ENCODE measurements at regions not wholly inside any gene's neighbourhood (a gene's known extent, or its start where the extent isn't known, plus 50 kb on each side); places are given as distances from the start of the nearest gene placed in this dataset.

DNA sequence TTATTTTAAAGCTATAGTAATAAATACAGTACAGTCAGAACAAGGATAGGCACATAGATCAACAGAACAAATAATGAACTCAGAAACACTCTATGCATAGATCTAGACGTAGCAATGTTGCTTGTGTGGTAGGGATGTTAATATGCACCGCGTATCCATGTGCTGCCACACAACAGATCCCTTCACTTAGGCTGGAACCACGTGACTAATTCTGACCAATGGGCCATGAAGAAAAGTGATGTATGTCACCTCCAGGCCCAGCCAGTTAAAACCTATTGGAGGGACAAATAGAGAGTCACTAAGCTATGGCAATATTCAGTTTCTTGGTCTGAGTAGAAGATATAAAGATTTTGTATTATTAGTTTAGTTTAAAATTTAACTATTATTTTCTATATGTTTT, 91.4 kb downstream of the ADAMTS1 start:
- no peaks in the 10 kb centered on the region for H3K27me3 ChIP-seq
- 85 to 93% methylated on average over 4 of the region's 4 CpGs for WGBS, 2 donors
- H3K27ac ChIP-seq = no peak overlapping the region
- TF ChIP-seq POLR2A (IDR thresholded peaks at IDR 0.05) = no peak
- TF ChIP-seq, protein P1, sequence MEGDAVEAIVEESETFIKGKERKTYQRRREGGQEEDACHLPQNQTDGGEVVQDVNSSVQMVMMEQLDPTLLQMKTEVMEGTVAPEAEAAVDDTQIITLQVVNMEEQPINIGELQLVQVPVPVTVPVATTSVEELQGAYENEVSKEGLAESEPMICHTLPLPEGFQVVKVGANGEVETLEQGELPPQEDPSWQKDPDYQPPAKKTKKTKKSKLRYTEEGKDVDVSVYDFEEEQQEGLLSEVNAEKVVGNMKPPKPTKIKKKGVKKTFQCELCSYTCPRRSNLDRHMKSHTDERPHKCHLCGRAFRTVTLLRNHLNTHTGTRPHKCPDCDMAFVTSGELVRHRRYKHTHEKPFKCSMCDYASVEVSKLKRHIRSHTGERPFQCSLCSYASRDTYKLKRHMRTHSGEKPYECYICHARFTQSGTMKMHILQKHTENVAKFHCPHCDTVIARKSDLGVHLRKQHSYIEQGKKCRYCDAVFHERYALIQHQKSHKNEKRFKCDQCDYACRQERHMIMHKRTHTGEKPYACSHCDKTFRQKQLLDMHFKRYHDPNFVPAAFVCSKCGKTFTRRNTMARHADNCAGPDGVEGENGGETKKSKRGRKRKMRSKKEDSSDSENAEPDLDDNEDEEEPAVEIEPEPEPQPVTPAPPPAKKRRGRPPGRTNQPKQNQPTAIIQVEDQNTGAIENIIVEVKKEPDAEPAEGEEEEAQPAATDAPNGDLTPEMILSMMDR (IDR thresholded peaks at IDR 0.05) = no peak
- no peaks in the 10 kb centered on the region for H3K4me1 ChIP-seq
- no peak for DNase-seq
- no peaks in the 10 kb centered on the region for H3K9me3 ChIP-seq
- H3K36me3 ChIP-seq = no peaks in the 10 kb centered on the region
- H3K4me3 ChIP-seq (replicated peaks in 1 of 3) = no peak overlapping the region
- intact Hi-C loops (cut with DNase I) = no loop called here

DNA sequence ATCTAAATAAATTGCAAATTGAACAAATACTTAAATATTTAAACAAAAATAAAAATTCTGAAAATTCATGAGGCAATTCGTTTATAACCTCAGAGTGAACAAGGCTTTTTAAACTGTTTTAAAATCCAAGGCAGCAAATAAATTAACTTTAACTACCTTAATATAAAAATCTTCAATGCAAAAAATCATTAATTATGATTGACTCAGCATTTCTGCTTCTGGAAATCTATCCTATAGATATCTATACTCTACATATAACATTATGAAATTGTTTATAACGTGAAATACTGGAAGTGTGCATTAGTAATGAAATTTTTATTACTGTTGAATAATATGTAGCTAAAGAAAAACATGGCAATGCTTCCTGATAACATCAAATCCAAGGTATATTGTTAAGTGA, 92.4 kb downstream of the ADAMTS1 start:
- Histone ChIP-seq H3K27me3 (no peaks in the 10 kb centered on the region), H3K4me3 (replicated peaks in 1 of 3) (no peak overlapping the region), H3K36me3 (no peaks in the 10 kb centered on the region), H3K9me3 (no peaks in the 10 kb centered on the region), H3K27ac (no peak overlapping the region), H3K4me1 (no peaks in the 10 kb centered on the region)
- DNase-seq = no peak
- WGBS, 2 donors = 78 to 79% methylated on average over 2 of the region's 2 CpGs
- TF ChIP-seq POLR2A (IDR thresholded peaks at IDR 0.05) = no peak
- TF ChIP-seq, protein P1 (IDR thresholded peaks at IDR 0.05) = no peak
- intact Hi-C loops (cut with DNase I) = no loop called here

DNA sequence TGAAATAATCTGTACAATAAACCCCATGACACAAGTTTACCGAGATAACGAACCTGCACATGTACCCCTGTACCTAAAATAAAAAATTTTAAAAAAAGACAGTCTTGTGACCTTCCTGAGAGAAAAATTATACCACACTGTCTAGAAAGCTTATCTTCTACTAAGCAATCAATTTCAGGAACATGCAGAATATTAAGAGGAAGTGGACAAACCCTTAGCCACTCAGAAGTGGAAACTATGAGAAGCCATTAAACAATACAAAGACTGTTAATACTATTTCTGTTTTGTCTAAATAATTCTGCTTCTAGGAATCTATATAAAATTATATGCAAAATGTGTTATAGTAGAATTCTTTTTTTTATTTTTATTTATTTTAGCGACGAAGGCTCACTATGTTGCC, 93.9 kb downstream of the ADAMTS1 start:
- 62 to 70% methylated on average over 4 of the region's 4 CpGs for WGBS, 2 donors
- no peaks in the 10 kb centered on the region for H3K9me3 ChIP-seq
- H3K4me1 ChIP-seq = no peaks in the 10 kb centered on the region
- no peak overlapping the region for H3K27ac ChIP-seq
- DNase-seq = no peak
- H3K4me3 ChIP-seq (replicated peaks in 1 of 3) = no peak overlapping the region
- TF ChIP-seq, protein P1 (IDR thresholded peaks at IDR 0.05) = no peak
- TF ChIP-seq POLR2A (IDR thresholded peaks at IDR 0.05) = no peak
- H3K27me3 ChIP-seq = no peaks in the 10 kb centered on the region
- intact Hi-C loops (cut with DNase I) = no loop called here
- no peaks in the 10 kb centered on the region for H3K36me3 ChIP-seq

DNA sequence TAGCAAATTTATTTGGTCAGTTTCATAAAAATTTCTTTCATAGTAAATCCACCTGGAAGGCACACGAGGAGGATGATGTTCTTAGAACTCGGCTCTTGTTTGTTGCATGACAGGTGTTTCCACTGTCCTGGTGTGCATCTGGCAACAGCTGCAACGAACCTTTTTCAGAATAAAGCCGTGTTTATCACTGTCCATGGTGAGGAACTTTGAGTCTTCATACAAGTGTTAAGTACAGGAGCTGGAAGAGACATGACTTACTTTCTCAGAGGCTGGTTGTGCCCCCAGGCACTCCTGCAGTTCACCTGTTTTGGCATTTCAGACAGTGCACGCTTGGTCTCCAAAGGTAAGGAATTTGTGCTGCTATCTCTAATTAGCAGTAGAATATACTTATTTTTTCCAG, 97.1 kb downstream of the ADAMTS1 start:
- no peak for DNase-seq
- Histone ChIP-seq H3K4me3 (replicated peaks in 1 of 3) (no peak overlapping the region), H3K27me3 (no peaks in the 10 kb centered on the region), H3K9me3 (no peaks in the 10 kb centered on the region), H3K36me3 (no peaks in the 10 kb centered on the region), H3K27ac (no peak overlapping the region), H3K4me1 (no peaks in the 10 kb centered on the region)
- TF ChIP-seq, protein P1 (IDR thresholded peaks at IDR 0.05) = no peak
- TF ChIP-seq POLR2A (IDR thresholded peaks at IDR 0.05) = no peak
- WGBS, 2 donors = 80 to 86% methylated on average over 5 of the region's 5 CpGs
- intact Hi-C loops (cut with DNase I) = no loop called here

DNA sequence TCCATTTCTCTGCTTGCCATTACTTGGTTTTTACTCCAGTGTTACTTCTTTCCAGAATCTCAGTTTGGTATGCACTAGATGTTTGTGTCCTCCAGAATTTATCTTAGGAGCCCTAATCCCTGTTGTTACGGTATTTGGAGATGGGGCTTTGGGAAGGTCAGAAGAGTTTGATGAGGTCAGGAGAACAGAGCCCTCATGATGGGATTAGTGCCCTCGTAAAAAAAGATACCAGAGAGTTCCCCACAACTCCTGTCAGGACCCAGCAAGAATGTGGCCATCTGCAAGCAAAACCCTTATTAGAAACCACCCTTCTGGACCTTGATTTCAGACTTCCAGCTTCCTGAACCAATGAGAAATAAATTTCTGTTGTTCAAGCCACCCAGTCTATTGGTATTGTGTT, 98.0 kb downstream of the ADAMTS1 start:
- TF ChIP-seq, protein P1 (IDR thresholded peaks at IDR 0.05) = no peak
- no peak for TF ChIP-seq POLR2A (IDR thresholded peaks at IDR 0.05)
- Histone ChIP-seq H3K36me3 (no peaks in the 10 kb centered on the region), H3K9me3 (no peaks in the 10 kb centered on the region), H3K27me3 (no peaks in the 10 kb centered on the region), H3K27ac (no peak overlapping the region), H3K4me3 (replicated peaks in 1 of 3) (no peak overlapping the region), H3K4me1 (no peaks in the 10 kb centered on the region)
- no peak for DNase-seq
- intact Hi-C loops (cut with DNase I) = no loop called here
- 75 to 87% methylated on average over 2 of the region's 2 CpGs for WGBS, 2 donors

All from thyroid gland (tissue), 4 donors.